Endothelial cell of umbilical vein (primary cell): ENCODE measurements at regions not wholly inside any gene's neighbourhood (a gene's known extent, or its start where the extent isn't known, plus 50 kb on each side); places are given as distances from the start of the nearest gene placed in this dataset.

Source experiments
- BruUV-seq: library from RNA; stranded (reverse); fragments of 400-500 nt; replicated peaks from 2 replicates; lab custom pipeline; 2021; lab: Mats Ljungman, UMichigan
- CTCF ChIA-PET: fragments of 300-600, 350-600 bp; sonication (Branson Sonifier 250); formaldehyde crosslinking; loops from one replicate; lab custom pipeline; 2021; ENCODE audit warnings: antibody characterized with exemption, inconsistent platforms; lab: Charles Lee
- POLR2A ChIA-PET: fragments of 300-600, 350-600 bp; sonication (Branson Sonifier 250); formaldehyde crosslinking; loops from one replicate; lab custom pipeline; 2021; ENCODE audit warnings: antibody characterized with exemption, inconsistent platforms; lab: Charles Lee
- DNase-seq: peaks from one replicate; pipeline ENCODE4 v3.0.0-alpha.2; 2011; ENCODE audit warnings: low read depth, low spot score
- FAIRE-seq: peaks from 2 replicates; lab custom pipeline; 2011; peaks lifted over from hg19 to GRCh38; lab: Jason Lieb, UNC
- H2AFZ ChIP-seq: 2 replicates; pipeline ENCODE4 v1.6.0; 2012; ENCODE audit warnings: low read depth, low read length, control low read depth, inconsistent platforms
- H3K27ac ChIP-seq: 2 replicates; pipeline ENCODE4 v1.5.1; 2011; ENCODE audit warnings: low read depth, mild to moderate bottlenecking, control low read depth, low read length, moderate library complexity; ENCODE audit not compliant: insufficient read depth
- H3K27me3 ChIP-seq, 2 experiments: 2 replicates each; pipeline versions ENCODE4 v1.6.0 to v1.6.1; 2011; ENCODE audit warnings: low read length in 2 of 2, mixed read lengths in 1 of 2; ENCODE audit not compliant: control insufficient read depth in 2 of 2, insufficient read depth in 2 of 2
- H3K36me3 ChIP-seq, 2 experiments: 2 replicates in 1 of 2; 3 replicates in 1 of 2; pipeline ENCODE4 v1.5.1; 2011; ENCODE audit warnings: low read length in 2 of 2, mild to moderate bottlenecking in 1 of 2, moderate library complexity in 1 of 2; ENCODE audit not compliant: control insufficient read depth in 2 of 2, insufficient read depth in 2 of 2; ENCODE audit errors: extremely low read depth in 1 of 2
- H3K4me1 ChIP-seq: 3 replicates; pipeline ENCODE4 v1.5.1; 2011; ENCODE audit warnings: mild to moderate bottlenecking, low read length; ENCODE audit not compliant: control insufficient read depth, insufficient read depth; ENCODE audit errors: extremely low read depth
- H3K4me2 ChIP-seq: 2 replicates; pipeline ENCODE4 v1.6.1; 2011; ENCODE audit warnings: low read length, control low read depth, mixed read lengths; ENCODE audit not compliant: insufficient read depth
- H3K4me3 ChIP-seq, 3 experiments: fragments of 200-600 bp in 1 of 3; sonication (generic), shearing (Covaris generic) in 1 of 3; replicated peaks in 1 of 3; 2 replicates each; pipeline ENCODE4 v1.5.1; 2011 to 2016; ENCODE audit warnings: control low read depth in 3 of 3, low read length in 3 of 3, mild to moderate bottlenecking in 2 of 3, inconsistent platforms in 1 of 3, low read depth in 1 of 3, moderate library complexity in 1 of 3; ENCODE audit not compliant: insufficient read depth in 1 of 3
- H3K79me2 ChIP-seq: 2 replicates; pipeline ENCODE4 v1.6.0; 2012; ENCODE audit warnings: low read length, inconsistent platforms; ENCODE audit not compliant: control insufficient read depth, insufficient read depth
- H3K9ac ChIP-seq: replicated peaks from 2 replicates; pipeline ENCODE3; 2011; ENCODE audit warnings: low read length, control low read depth; ENCODE audit not compliant: insufficient read depth; ENCODE audit errors: extremely low read depth
- H3K9me1 ChIP-seq: replicated peaks from 3 replicates; pipeline ENCODE4 v1.6.0; 2011; ENCODE audit warnings: mild to moderate bottlenecking, low read length; ENCODE audit not compliant: control insufficient read depth, insufficient read depth; ENCODE audit errors: extremely low read depth
- H3K9me3 ChIP-seq: replicated peaks from 2 replicates; pipeline ENCODE4 v1.5.1; 2012; ENCODE audit warnings: low read length, inconsistent platforms; ENCODE audit not compliant: control insufficient read depth, insufficient read depth
- H4K20me1 ChIP-seq: replicated peaks from 2 replicates; pipeline ENCODE3; 2011; ENCODE audit warnings: mild to moderate bottlenecking, low read length; ENCODE audit not compliant: control insufficient read depth, insufficient read depth; ENCODE audit errors: extremely low read depth
- CTCF ChIP-seq, 2 donors: IDR thresholded peaks; 1 replicate in 1 of 2; 2 replicates in 1 of 2; pipeline ENCODE4 v1.5.1; 2011; ENCODE audit warnings: low read length in 2 of 2, mild to moderate bottlenecking in 2 of 2, moderate library complexity in 2 of 2, control low read depth in 1 of 2, inconsistent platforms in 1 of 2, low read depth in 1 of 2; ENCODE audit not compliant: insufficient read depth in 1 of 2; ENCODE audit errors: extremely low read depth in 1 of 2
- EZH2 ChIP-seq: IDR thresholded peaks from 2 replicates; pipeline ENCODE4 v1.6.1; 2012; ENCODE audit warnings: borderline replicate concordance, low read depth, mild to moderate bottlenecking, moderate library complexity, low read length, inconsistent platforms; ENCODE audit not compliant: severe bottlenecking
- FOS ChIP-seq: IDR thresholded peaks from 2 replicates; pipeline ENCODE4 v1.6.1; 2011; ENCODE audit warnings: mild to moderate bottlenecking, low read length, moderate library complexity, borderline replicate concordance; ENCODE audit not compliant: insufficient read depth
- GATA2 ChIP-seq: IDR thresholded peaks from 2 replicates; pipeline ENCODE4 v1.7.0; 2011; ENCODE audit warnings: low read depth, mild to moderate bottlenecking, moderate library complexity, mixed read lengths, low read length; ENCODE audit not compliant: insufficient read length, insufficient read depth
- JUN ChIP-seq: IDR thresholded peaks from 2 replicates; pipeline ENCODE4 v1.6.1; 2011; ENCODE audit warnings: borderline replicate concordance, low read depth; ENCODE audit not compliant: insufficient read length, insufficient read depth
- MAX ChIP-seq: IDR thresholded peaks from 2 replicates; pipeline ENCODE4 v1.6.1; 2011; ENCODE audit not compliant: insufficient read depth, insufficient read length
- MYC ChIP-seq: IDR thresholded peaks from one replicate; pipeline ENCODE4 v1.6.1; 2011; ENCODE audit warnings: mild to moderate bottlenecking, low read depth, low read length
- POLR2A ChIP-seq: IDR thresholded peaks from 2 replicates; pipeline ENCODE4 v1.6.1; 2012; ENCODE audit warnings: low read depth, mild to moderate bottlenecking, control low read depth, low read length
- POLR2AphosphoS5 ChIP-seq: IDR thresholded peaks from 2 replicates; pipeline ENCODE4 v1.6.1; 2012; ENCODE audit warnings: low read depth, mild to moderate bottlenecking, control low read depth, low read length, moderate library complexity; ENCODE audit not compliant: insufficient read depth
- dilution Hi-C: fragments of 300-500 bp; cut with MboI; formaldehyde crosslinking; loops from one replicate; pipeline ENCODE4 v1.15.0; 2019; ENCODE audit warnings: low sequenced_read_pairs; ENCODE audit not compliant: extremely low pct_ligation_motif_present
- intact Hi-C: fragments of 100-400 bp; cut with micrococcal nuclease; formaldehyde crosslinking; loops from one replicate; pipeline ENCODE4 v1.10.0; 2022

- intact Hi-C loops (no loop called here), dilution Hi-C loops (no loop called here)
- Histone ChIP-seq H3K9ac (no peak overlapping the region), H3K79me2 (no peaks in the 10 kb centered on the region), H3K4me2 (no peak overlapping the region), H3K4me1 (no peaks in the 10 kb centered on the region), H3K27ac (no peak overlapping the region), H3K9me3 (no peaks in the 10 kb centered on the region), H4K20me1 (no peaks in the 10 kb centered on the region), H3K4me3 (no peak overlapping the region), H2AFZ (no peak overlapping the region), H3K36me3 (no peaks in the 10 kb centered on the region), H3K9me1 (no peaks in the 10 kb centered on the region), H3K27me3 (peaks cover 7 to 19% of the 10 kb centered on the region in 2 experiments)
- TF ChIP-seq CTCF (IDR thresholded peaks at IDR 0.05; ENCODE audit: extremely low read depth in 1 of 2, insufficient read depth in 1 of 2, low read depth in 1 of 2, low read length in 2 of 2), result no peak
- no peak for TF ChIP-seq MYC
- no peak for TF ChIP-seq GATA2
- TF ChIP-seq FOS, result no peak
- no peak for TF ChIP-seq POLR2A
- no peak for TF ChIP-seq POLR2AphosphoS5
- TF ChIP-seq MAX, result no peak
- no peak for TF ChIP-seq EZH2
- TF ChIP-seq JUN, result no peak
- no peak for FAIRE-seq
- POLR2A ChIA-PET, result no interaction called here
- CTCF ChIA-PET, result interaction anchor here (0.8 to 1.5 kb wide), 2 partner anchors 351 to 775 kb away, joined by 3 to 5 read pairs; no protein-coding TSS in a partner anchor
- no peak for DNase-seq
- BruUV-seq, result no TSS peak
Measured at GRCh38 chr5:38187532-38187931, 70.8 kb upstream of the EGFLAM start.
